DND-41 (cell line): ENCODE measurements at regions not wholly inside any gene's neighbourhood (a gene's known extent, or its start where the extent isn't known, plus 50 kb on each side); places are given as distances from the start of the nearest gene placed in this dataset.

Experiments
- ATAC-seq: fragments of 200-7000 bp; cut with Tn5 transposase; 3 replicates; pipeline ENCODE4 v1.9.1; 2021; ENCODE audit warnings: low read depth; ENCODE audit not compliant: insufficient read depth
- DNase-seq: peaks from one replicate; pipeline ENCODE4 v3.0.0-alpha.2; 2020
- H2AFZ ChIP-seq: 2 replicates; pipeline ENCODE4 v1.6.0; 2012; ENCODE audit warnings: low read depth, low read length
- H3K27ac ChIP-seq: 2 replicates; pipeline ENCODE4 v1.5.1; 2012; ENCODE audit warnings: low read length, inconsistent platforms
- H3K27me3 ChIP-seq: fragments of 200-600 bp; sonication (generic); 2 replicates; pipeline ENCODE4 v1.6.0; 2012; ENCODE audit warnings: low read length, mild to moderate bottlenecking, inconsistent platforms; ENCODE audit not compliant: insufficient read depth, poor library complexity
- H3K36me3 ChIP-seq: 2 replicates; pipeline ENCODE4 v1.5.1; 2012; ENCODE audit warnings: low read length, inconsistent platforms; ENCODE audit not compliant: insufficient read depth
- H3K4me1 ChIP-seq: 2 replicates; pipeline ENCODE4 v1.5.1; 2012; ENCODE audit warnings: mild to moderate bottlenecking, low read length; ENCODE audit not compliant: insufficient read depth
- H3K4me2 ChIP-seq: 2 replicates; pipeline ENCODE4 v1.6.0; 2012; ENCODE audit warnings: mild to moderate bottlenecking, moderate library complexity, low read length, inconsistent platforms; ENCODE audit not compliant: insufficient read depth
- H3K4me3 ChIP-seq, 2 experiments: fragments of 200-600 bp in 1 of 2; shearing (Covaris generic) in 1 of 2; 2 replicates each; pipeline ENCODE4 v1.5.1; 2012 to 2016; ENCODE audit warnings: inconsistent platforms in 2 of 2, low read length in 2 of 2, mild to moderate bottlenecking in 2 of 2, low read depth in 1 of 2, moderate library complexity in 1 of 2
- H3K79me2 ChIP-seq: 2 replicates; pipeline ENCODE4 v1.6.0; 2012; ENCODE audit warnings: low read length, inconsistent platforms; ENCODE audit not compliant: insufficient read depth
- H3K9ac ChIP-seq: 2 replicates; pipeline ENCODE4 v1.6.0; 2012; ENCODE audit warnings: low read depth, mild to moderate bottlenecking, inconsistent platforms, low read length, moderate library complexity
- H3K9me3 ChIP-seq: 2 replicates; pipeline ENCODE4 v1.5.1; 2012; ENCODE audit warnings: low read length, moderate library complexity, mild to moderate bottlenecking, inconsistent platforms; ENCODE audit not compliant: insufficient read depth, severe bottlenecking
- H4K20me1 ChIP-seq: 2 replicates; pipeline ENCODE4 v1.6.0; 2012; ENCODE audit warnings: low read length; ENCODE audit not compliant: insufficient read depth
- EZH2 ChIP-seq: IDR thresholded peaks from 3 replicates; pipeline ENCODE4 v1.6.1; 2012; ENCODE audit warnings: borderline replicate concordance, low read depth, mild to moderate bottlenecking, moderate library complexity, low read length, inconsistent platforms; ENCODE audit not compliant: severe bottlenecking
- TF ChIP-seq, protein P1 (sequence below): IDR thresholded peaks from 2 replicates; pipeline ENCODE4 v1.5.1; 2012; ENCODE audit warnings: borderline replicate concordance, low read length, moderate library complexity, mild to moderate bottlenecking; ENCODE audit not compliant: poor library complexity, severe bottlenecking; ENCODE audit errors: extremely low read depth

GRCh38 chr16:75942936-75943335 is 216.6 kb upstream of the CPHXL start:
- H3K36me3 ChIP-seq = no peaks in the 10 kb centered on the region
- H3K9me3 ChIP-seq = no peaks in the 10 kb centered on the region
- H3K9ac ChIP-seq = no peak overlapping the region
- no peak overlapping the region for H3K4me3 ChIP-seq
- H3K27ac ChIP-seq = no peak overlapping the region
- H2AFZ ChIP-seq = no peak overlapping the region
- no peak for ATAC-seq
- H3K27me3 ChIP-seq = no peaks in the 10 kb centered on the region
- TF ChIP-seq, protein P1, sequence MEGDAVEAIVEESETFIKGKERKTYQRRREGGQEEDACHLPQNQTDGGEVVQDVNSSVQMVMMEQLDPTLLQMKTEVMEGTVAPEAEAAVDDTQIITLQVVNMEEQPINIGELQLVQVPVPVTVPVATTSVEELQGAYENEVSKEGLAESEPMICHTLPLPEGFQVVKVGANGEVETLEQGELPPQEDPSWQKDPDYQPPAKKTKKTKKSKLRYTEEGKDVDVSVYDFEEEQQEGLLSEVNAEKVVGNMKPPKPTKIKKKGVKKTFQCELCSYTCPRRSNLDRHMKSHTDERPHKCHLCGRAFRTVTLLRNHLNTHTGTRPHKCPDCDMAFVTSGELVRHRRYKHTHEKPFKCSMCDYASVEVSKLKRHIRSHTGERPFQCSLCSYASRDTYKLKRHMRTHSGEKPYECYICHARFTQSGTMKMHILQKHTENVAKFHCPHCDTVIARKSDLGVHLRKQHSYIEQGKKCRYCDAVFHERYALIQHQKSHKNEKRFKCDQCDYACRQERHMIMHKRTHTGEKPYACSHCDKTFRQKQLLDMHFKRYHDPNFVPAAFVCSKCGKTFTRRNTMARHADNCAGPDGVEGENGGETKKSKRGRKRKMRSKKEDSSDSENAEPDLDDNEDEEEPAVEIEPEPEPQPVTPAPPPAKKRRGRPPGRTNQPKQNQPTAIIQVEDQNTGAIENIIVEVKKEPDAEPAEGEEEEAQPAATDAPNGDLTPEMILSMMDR = no peak
- TF ChIP-seq EZH2 = no peak
- no peaks in the 10 kb centered on the region for H3K79me2 ChIP-seq
- no peaks in the 10 kb centered on the region for H3K4me1 ChIP-seq
- DNase-seq = no peak
- H4K20me1 ChIP-seq = no peaks in the 10 kb centered on the region
- H3K4me2 ChIP-seq = no peak overlapping the region

DNA sequence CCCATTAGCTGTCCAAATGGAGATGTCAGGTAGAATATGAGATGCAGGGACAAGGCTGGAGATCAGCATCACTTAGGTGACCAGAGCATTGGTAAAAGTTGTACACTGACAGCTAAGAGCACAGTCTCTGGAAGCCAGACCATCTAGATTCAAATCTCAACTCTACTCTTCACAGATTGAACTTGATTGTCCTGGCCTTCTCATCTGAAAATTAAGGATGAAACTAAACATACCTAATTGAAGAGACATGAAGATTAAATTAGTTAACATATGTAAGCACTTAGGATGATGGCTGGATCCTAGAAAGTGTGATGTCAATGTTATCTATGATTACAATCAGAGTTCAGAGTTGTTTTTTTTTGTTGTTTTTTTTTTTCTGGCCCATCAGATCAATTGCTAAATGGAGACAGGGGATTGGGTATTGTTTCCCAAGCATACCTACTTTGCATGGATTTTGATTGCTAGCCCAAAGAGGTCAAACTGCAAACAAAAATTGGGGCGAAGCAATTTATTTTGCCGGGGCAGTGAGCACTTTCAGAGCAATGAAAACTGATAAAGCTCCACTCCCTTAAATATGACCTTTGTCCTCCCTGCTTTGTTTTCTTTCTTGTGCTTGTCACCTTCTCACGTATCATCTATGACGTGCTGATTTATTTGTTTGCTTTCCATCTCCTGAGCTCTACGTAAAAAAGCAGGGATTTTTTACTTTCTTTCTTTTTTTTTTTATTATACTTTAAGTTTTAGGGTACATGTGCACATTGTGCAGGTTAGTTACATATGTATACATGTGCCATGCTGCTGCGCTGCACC is 217.6 kb upstream of the CPHXL start:
- ATAC-seq (no peak), DNase-seq (no peak)
- Histone ChIP-seq H2AFZ (no peak overlapping the region), H3K4me2 (no peak overlapping the region), H3K36me3 (no peaks in the 10 kb centered on the region), H3K9me3 (no peaks in the 10 kb centered on the region), H3K27ac (no peak overlapping the region), H3K79me2 (no peaks in the 10 kb centered on the region), H3K9ac (no peak overlapping the region), H3K4me3 (no peak overlapping the region), H3K4me1 (no peaks in the 10 kb centered on the region), H4K20me1 (no peaks in the 10 kb centered on the region), H3K27me3 (no peaks in the 10 kb centered on the region)
- no peak for TF ChIP-seq EZH2
- TF ChIP-seq, protein P1 = no peak

DNA sequence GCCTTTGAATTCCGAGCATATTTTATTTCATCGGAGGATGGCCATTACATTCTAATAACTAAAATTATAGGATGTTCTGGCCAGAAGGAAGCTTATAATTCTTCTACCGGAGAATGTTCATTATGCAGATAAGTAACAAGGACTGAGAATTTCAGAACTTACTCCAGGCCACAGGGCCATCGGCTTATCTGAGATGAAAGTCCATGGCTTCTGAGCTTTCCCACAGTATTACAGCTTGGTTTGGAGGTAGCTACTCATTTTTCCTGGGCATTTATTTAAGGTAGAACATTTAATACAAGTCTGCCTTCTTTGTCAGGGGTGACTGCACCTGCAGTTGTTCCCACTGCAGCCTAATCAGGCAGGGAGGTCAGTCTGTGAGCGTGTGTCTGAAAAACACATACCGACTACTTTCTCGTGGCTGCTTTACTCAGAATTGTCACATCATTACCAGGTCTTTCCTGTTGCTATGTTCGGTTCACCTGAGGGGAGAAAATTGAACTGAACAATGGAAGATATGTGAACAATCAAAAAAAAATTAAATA is 219.7 kb upstream of the CPHXL start:
- Histone ChIP-seq H4K20me1 (no peaks in the 10 kb centered on the region), H3K4me2 (no peak overlapping the region), H3K4me1 (no peaks in the 10 kb centered on the region), H3K27ac (no peak overlapping the region), H3K9ac (no peak overlapping the region), H3K27me3 (no peaks in the 10 kb centered on the region), H3K79me2 (no peaks in the 10 kb centered on the region), H3K9me3 (no peaks in the 10 kb centered on the region), H3K36me3 (no peaks in the 10 kb centered on the region), H2AFZ (no peak overlapping the region), H3K4me3 (no peak overlapping the region)
- TF ChIP-seq EZH2 = no peak
- TF ChIP-seq, protein P1 = no peak
- ATAC-seq (no peak), DNase-seq (no peak)
